Gastrocnemius medialis (tissue), 4 donors: ENCODE measurements at regions not wholly inside any gene's neighbourhood (a gene's known extent, or its start where the extent isn't known, plus 50 kb on each side); places are given as distances from the start of the nearest gene placed in this dataset.

Experiments used
- CTCF ChIP-seq, 5 experiments: fragments of 450-650 bp in 3 of 5; fragments of 200-600 bp in 2 of 5; sonication (generic) in 2 of 5; IDR thresholded peaks in 4 of 5; conservative IDR thresholded peaks in 1 of 5; 1 replicate in 4 of 5; 2 replicates in 1 of 5; pipeline ENCODE4 v1.5.1; 2016 to 2019; ENCODE audit warnings: antibody characterized with exemption in 5 of 5, mild to moderate bottlenecking in 3 of 5, moderate library complexity in 3 of 5
- POLR2A ChIP-seq, 2 donors: fragments of 450-650 bp; IDR thresholded peaks; one replicate each; pipeline ENCODE4 v1.6.1; 2017; ENCODE audit warnings: antibody characterized with exemption in 2 of 2, mild to moderate bottlenecking in 2 of 2, moderate library complexity in 2 of 2

DNA sequence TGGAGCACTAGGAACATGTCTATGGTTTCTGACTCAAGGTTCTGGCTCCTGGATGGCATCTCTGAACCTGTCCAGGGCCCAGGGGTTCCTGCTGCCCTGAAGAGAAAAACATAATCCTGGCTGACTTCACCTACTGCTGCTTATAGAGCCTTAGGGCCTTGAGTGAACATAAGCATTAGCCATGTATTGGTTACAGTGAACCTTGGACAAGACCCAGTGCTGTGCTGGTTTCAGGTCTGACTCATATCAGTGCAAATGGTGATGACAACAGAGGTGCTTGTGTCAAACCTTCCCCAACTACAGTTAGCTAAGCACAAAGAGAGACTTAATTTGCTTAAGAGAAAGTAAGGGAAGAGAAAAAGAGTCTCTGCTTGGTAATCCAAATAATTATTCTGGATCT lies 1047.2 kb downstream of the GLUD2 start:
- TF ChIP-seq CTCF (IDR thresholded peaks at IDR 0.05 in 4 of 5, conservative IDR thresholded peaks at IDR 0.05 in 1 of 5) (no peak), POLR2A (IDR thresholded peaks at IDR 0.05) (no peak)
